ENCODE measurements at regions not wholly inside any gene's neighbourhood (a gene's known extent, or its start where the extent isn't known, plus 50 kb on each side); places are given as distances from the start of the nearest gene placed in this dataset.

- no peaks in the 10 kb centered on the region for H3K9me2 ChIP-seq (ENCODE audit: insufficient read depth, low read length)
- no peak overlapping the region for H2AFZ ChIP-seq (ENCODE audit: low read depth, low read length)
- H3K36me3 ChIP-seq (ENCODE audit: insufficient read depth, low read length) = no peaks in the 10 kb centered on the region
- no peak overlapping the region for H3K9ac ChIP-seq (ENCODE audit: low read length)
- no peak overlapping the region for H3K4me3 ChIP-seq (ENCODE audit: low read length)
- H4K20me1 ChIP-seq (ENCODE audit: insufficient read depth) = no peaks in the 10 kb centered on the region
- no peaks in the 10 kb centered on the region for H3K27me3 ChIP-seq (ENCODE audit: insufficient read depth, low read depth, low read length)
- H3F3A ChIP-seq (ENCODE audit: insufficient read depth, low read length, poor library complexity, severe bottlenecking) = no peaks in the 10 kb centered on the region
- H3K4me2 ChIP-seq (ENCODE audit: low read length) = no peak overlapping the region
- H3K27ac ChIP-seq (ENCODE audit: low read length) = no peak overlapping the region
- TF ChIP-seq, protein P1, sequence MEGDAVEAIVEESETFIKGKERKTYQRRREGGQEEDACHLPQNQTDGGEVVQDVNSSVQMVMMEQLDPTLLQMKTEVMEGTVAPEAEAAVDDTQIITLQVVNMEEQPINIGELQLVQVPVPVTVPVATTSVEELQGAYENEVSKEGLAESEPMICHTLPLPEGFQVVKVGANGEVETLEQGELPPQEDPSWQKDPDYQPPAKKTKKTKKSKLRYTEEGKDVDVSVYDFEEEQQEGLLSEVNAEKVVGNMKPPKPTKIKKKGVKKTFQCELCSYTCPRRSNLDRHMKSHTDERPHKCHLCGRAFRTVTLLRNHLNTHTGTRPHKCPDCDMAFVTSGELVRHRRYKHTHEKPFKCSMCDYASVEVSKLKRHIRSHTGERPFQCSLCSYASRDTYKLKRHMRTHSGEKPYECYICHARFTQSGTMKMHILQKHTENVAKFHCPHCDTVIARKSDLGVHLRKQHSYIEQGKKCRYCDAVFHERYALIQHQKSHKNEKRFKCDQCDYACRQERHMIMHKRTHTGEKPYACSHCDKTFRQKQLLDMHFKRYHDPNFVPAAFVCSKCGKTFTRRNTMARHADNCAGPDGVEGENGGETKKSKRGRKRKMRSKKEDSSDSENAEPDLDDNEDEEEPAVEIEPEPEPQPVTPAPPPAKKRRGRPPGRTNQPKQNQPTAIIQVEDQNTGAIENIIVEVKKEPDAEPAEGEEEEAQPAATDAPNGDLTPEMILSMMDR (IDR thresholded peaks at IDR 0.05; ENCODE audit: poor library complexity, severe bottlenecking) = no peak
- TF ChIP-seq MXI1 (conservative IDR thresholded peaks at IDR 0.05; ENCODE audit: poor library complexity, severe bottlenecking) (no peak), RAD21 (conservative IDR thresholded peaks at IDR 0.05) (no peak), SMC3 (conservative IDR thresholded peaks at IDR 0.05; ENCODE audit: poor library complexity) (no peak), EZH2 (IDR thresholded peaks at IDR 0.05; ENCODE audit: borderline replicate concordance, insufficient read depth, low read length, poor library complexity, severe bottlenecking) (no peak), TAF1 (IDR thresholded peaks at IDR 0.05; ENCODE audit: low read depth) (no peak), POLR2AphosphoS5 (IDR thresholded peaks at IDR 0.05) (no peak), REST (IDR thresholded peaks at IDR 0.05; ENCODE audit: borderline replicate concordance) (no peak), EP300 (conservative IDR thresholded peaks at IDR 0.05; ENCODE audit: poor library complexity, severe bottlenecking) (no peak)
- no peaks in the 10 kb centered on the region for H3K9me3 ChIP-seq (ENCODE audit: low read length)
- no peaks in the 10 kb centered on the region for H3K79me2 ChIP-seq (replicated peaks; ENCODE audit: insufficient read depth, low read length)
Observed at GRCh38 chr19:13666165-13666564, 98.2 kb upstream of the MRI1 start.

GRCh38 chr19:13665125-13665905 lies 99.0 kb upstream of the MRI1 start:
- Histone ChIP-seq H3K4me2 (ENCODE audit: low read length) (no peak overlapping the region), H3K27ac (ENCODE audit: low read length) (no peak overlapping the region), H2AFZ (ENCODE audit: low read depth, low read length) (no peak overlapping the region), H3K9me2 (ENCODE audit: insufficient read depth, low read length) (no peaks in the 10 kb centered on the region), H4K20me1 (ENCODE audit: insufficient read depth) (no peaks in the 10 kb centered on the region), H3K9ac (ENCODE audit: low read length) (no peak overlapping the region), H3K27me3 (ENCODE audit: insufficient read depth, low read depth, low read length) (no peaks in the 10 kb centered on the region), H3K4me3 (ENCODE audit: low read length) (no peak overlapping the region), H3F3A (ENCODE audit: insufficient read depth, low read length, poor library complexity, severe bottlenecking) (no peaks in the 10 kb centered on the region), H3K79me2 (replicated peaks; ENCODE audit: insufficient read depth, low read length) (no peaks in the 10 kb centered on the region), H3K9me3 (ENCODE audit: low read length) (no peaks in the 10 kb centered on the region), H3K36me3 (ENCODE audit: insufficient read depth, low read length) (no peaks in the 10 kb centered on the region)
- no peak for TF ChIP-seq MXI1 (conservative IDR thresholded peaks at IDR 0.05; ENCODE audit: poor library complexity, severe bottlenecking)
- TF ChIP-seq SMC3 (conservative IDR thresholded peaks at IDR 0.05; ENCODE audit: poor library complexity) = no peak
- TF ChIP-seq, protein P1 (IDR thresholded peaks at IDR 0.05; ENCODE audit: poor library complexity, severe bottlenecking) = no peak
- no peak for TF ChIP-seq EZH2 (IDR thresholded peaks at IDR 0.05; ENCODE audit: borderline replicate concordance, insufficient read depth, low read length, poor library complexity, severe bottlenecking)
- no peak for TF ChIP-seq TAF1 (IDR thresholded peaks at IDR 0.05; ENCODE audit: low read depth)
- TF ChIP-seq EP300 (conservative IDR thresholded peaks at IDR 0.05; ENCODE audit: poor library complexity, severe bottlenecking) = no peak
- no peak for TF ChIP-seq REST (IDR thresholded peaks at IDR 0.05; ENCODE audit: borderline replicate concordance)
- TF ChIP-seq RAD21 (conservative IDR thresholded peaks at IDR 0.05) = no peak
- TF ChIP-seq POLR2AphosphoS5 (IDR thresholded peaks at IDR 0.05) = no peak

All from neural cell (in vitro differentiated cells).